ENCODE measurements at regions not wholly inside any gene's neighbourhood (a gene's known extent, or its start where the extent isn't known, plus 50 kb on each side); places are given as distances from the start of the nearest gene placed in this dataset.

GRCh38 chr9:118483677-118484076 is 779.5 kb downstream of the TLR4 start:
- no peak for TF ChIP-seq CTCF (IDR thresholded peaks at IDR 0.05)
- no peak for TF ChIP-seq POLR2A (IDR thresholded peaks at IDR 0.05)
